ENCODE measurements at regions not wholly inside any gene's neighbourhood (a gene's known extent, or its start where the extent isn't known, plus 50 kb on each side); places are given as distances from the start of the nearest gene placed in this dataset.

DNA sequence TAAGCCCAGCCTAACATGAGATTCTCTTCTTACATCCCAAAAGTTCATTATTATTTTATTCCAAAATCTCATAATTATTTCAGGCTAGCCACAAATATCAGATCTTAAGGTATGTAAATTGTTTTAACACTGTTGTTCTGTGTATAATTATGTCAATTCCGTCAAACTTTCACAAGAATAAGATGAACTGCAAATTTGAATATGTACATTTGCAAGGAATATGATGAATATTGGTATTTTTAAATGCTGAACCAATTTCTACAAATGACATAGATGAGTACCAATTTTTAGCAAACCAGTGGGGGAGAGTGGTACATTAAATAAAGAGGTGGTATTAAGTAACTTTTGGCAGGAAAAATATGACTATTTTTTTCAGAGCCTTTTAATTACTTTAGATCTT lies 282.3 kb upstream of the MAD2L1 start:
- H3K4me3 ChIP-seq (ENCODE audit: low read depth in 1 of 2, low read length in 2 of 2): no peak overlapping the region
- no peaks in the 10 kb centered on the region for H3K36me3 ChIP-seq (ENCODE audit: control insufficient read depth in 1 of 2, insufficient read depth in 2 of 2, low read length in 2 of 2)
- H3K4me1 ChIP-seq (ENCODE audit: control insufficient read depth in 1 of 2, insufficient read depth in 2 of 2, low read length in 2 of 2): no peaks in the 10 kb centered on the region
- H3K27ac ChIP-seq (ENCODE audit: low read length): no peak overlapping the region
- no peaks in the 10 kb centered on the region for H3K27me3 ChIP-seq (ENCODE audit: low read depth, low read length)
- H3K9me3 ChIP-seq (ENCODE audit: control insufficient read depth in 1 of 2, low read length in 2 of 2): no peaks in the 10 kb centered on the region

DNA sequence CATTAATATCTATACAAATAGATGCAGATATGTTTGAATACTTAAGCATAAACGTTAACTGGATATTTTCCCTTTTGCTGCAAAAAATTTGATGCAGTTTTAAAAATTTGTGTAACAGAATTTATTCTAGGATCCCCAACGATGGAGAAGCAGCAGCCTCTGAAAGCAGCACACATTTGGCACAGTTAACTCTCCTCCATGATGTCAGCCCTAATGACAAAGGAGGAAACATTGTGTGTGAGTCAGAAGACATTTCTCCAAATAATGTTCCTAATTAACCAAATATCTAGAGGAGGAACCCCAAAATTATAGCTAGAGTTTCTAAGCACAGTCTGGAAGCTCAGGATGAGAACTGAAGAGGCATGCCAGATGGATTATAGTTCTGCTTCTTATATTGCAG lies 281.9 kb upstream of the MAD2L1 start:
- H3K27ac ChIP-seq (ENCODE audit: low read length): no peak overlapping the region
- H3K4me3 ChIP-seq (ENCODE audit: low read depth in 1 of 2, low read length in 2 of 2): no peak overlapping the region
- no peaks in the 10 kb centered on the region for H3K27me3 ChIP-seq (ENCODE audit: low read depth, low read length)
- no peaks in the 10 kb centered on the region for H3K36me3 ChIP-seq (ENCODE audit: control insufficient read depth in 1 of 2, insufficient read depth in 2 of 2, low read length in 2 of 2)
- H3K9me3 ChIP-seq (ENCODE audit: control insufficient read depth in 1 of 2, low read length in 2 of 2): no peaks in the 10 kb centered on the region
- H3K4me1 ChIP-seq (ENCODE audit: control insufficient read depth in 1 of 2, insufficient read depth in 2 of 2, low read length in 2 of 2): no peaks in the 10 kb centered on the region

DNA sequence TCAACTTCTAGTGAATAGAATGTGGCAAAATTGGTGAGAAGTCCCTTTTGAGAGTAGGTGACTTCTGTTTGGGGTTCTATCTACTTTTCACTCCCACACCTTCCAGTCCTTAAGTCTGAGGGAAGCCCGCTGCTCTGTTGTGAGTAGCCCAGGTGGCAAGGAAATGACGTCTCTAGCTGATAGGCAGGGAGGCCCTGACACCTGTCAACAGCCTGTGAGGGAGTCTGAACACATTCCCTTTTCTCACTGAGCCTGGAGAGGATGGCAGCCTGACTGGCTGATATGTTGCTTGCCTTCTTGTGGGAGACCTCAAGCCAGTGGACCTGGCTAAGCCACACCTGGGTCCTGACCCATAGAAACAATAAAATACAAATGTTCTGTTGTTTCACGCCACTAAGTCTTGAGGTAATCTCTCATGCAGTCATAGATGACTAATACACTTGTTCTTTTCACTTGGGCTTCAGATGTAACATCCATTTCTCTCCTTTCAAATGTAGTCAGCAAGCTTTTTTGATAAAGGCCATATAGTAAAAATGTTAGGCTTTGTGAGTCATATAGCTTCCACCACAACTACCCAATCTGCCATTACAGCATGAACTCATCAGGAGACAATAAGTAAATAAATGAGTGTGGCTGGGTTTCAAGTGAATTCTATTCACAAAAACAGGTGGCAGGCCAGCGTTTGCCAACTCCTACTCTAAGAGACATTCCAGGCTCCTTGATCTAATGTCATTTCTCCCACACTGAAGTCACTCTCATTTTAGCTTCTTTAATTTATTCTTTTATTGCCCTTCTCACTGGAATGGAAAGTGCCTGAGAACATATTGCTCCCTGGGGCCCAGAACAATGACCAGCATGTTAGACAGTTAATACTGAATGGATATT lies 265.1 kb upstream of the MAD2L1 start:
- no peaks in the 10 kb centered on the region for H3K9me3 ChIP-seq (ENCODE audit: control insufficient read depth in 1 of 2, low read length in 2 of 2)
- no peaks in the 10 kb centered on the region for H3K36me3 ChIP-seq (ENCODE audit: control insufficient read depth in 1 of 2, insufficient read depth in 2 of 2, low read length in 2 of 2)
- H3K27me3 ChIP-seq (ENCODE audit: low read depth, low read length): no peaks in the 10 kb centered on the region
- H3K27ac ChIP-seq (ENCODE audit: low read length): no peak overlapping the region
- no peak overlapping the region for H3K4me3 ChIP-seq (ENCODE audit: low read depth in 1 of 2, low read length in 2 of 2)
- H3K4me1 ChIP-seq (ENCODE audit: control insufficient read depth in 1 of 2, insufficient read depth in 2 of 2, low read length in 2 of 2): no peaks in the 10 kb centered on the region

DNA sequence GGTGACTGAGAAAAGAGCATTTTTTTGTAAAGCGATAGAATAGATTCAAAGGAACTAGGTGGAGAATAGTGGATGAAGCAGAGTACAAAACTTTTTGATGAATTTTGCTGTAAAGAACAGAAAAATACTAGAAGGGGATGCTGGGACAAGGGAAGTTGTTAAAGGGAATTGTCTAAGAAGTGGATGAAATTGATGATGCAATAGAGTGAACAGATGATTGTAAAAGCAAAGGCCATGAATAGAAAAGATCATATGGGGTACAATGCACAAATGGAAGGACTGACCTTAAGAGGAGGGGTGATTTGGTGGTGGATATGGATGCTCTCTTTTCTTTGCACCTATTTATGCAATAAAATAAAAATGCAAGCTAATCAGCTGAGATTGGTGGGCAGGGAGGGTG lies 262.7 kb upstream of the MAD2L1 start:
- no peak overlapping the region for H3K4me3 ChIP-seq (ENCODE audit: low read depth in 1 of 2, low read length in 2 of 2)
- H3K9me3 ChIP-seq (ENCODE audit: control insufficient read depth in 1 of 2, low read length in 2 of 2): no peaks in the 10 kb centered on the region
- no peaks in the 10 kb centered on the region for H3K27me3 ChIP-seq (ENCODE audit: low read depth, low read length)
- H3K27ac ChIP-seq (ENCODE audit: low read length): no peak overlapping the region
- no peaks in the 10 kb centered on the region for H3K4me1 ChIP-seq (ENCODE audit: control insufficient read depth in 1 of 2, insufficient read depth in 2 of 2, low read length in 2 of 2)
- no peaks in the 10 kb centered on the region for H3K36me3 ChIP-seq (ENCODE audit: control insufficient read depth in 1 of 2, insufficient read depth in 2 of 2, low read length in 2 of 2)

DNA sequence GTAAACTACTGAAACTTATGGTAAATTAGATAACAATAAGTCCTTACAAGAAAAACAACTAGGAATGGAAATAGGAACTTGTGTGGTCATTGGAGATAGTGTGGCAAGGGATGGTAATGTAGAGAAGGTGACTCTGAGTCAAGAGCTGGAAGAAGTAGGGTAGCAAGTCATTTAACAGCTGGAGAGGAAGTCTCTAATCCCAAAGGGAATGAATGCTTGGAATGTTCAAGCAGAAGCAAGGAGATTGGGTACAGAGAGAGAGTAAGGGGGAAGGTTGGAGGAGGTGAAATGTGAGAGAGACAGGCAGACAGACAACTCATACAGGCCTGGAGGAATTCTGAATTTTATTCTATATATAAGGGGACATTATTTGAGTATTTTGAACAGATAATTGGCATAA lies 260.6 kb upstream of the MAD2L1 start:
- Histone ChIP-seq H3K9me3 (ENCODE audit: control insufficient read depth in 1 of 2, low read length in 2 of 2) (no peaks in the 10 kb centered on the region), H3K4me1 (ENCODE audit: control insufficient read depth in 1 of 2, insufficient read depth in 2 of 2, low read length in 2 of 2) (no peaks in the 10 kb centered on the region), H3K27me3 (ENCODE audit: low read depth, low read length) (no peaks in the 10 kb centered on the region), H3K27ac (ENCODE audit: low read length) (no peak overlapping the region), H3K4me3 (ENCODE audit: low read depth in 1 of 2, low read length in 2 of 2) (no peak overlapping the region), H3K36me3 (ENCODE audit: control insufficient read depth in 1 of 2, insufficient read depth in 2 of 2, low read length in 2 of 2) (no peaks in the 10 kb centered on the region)

DNA sequence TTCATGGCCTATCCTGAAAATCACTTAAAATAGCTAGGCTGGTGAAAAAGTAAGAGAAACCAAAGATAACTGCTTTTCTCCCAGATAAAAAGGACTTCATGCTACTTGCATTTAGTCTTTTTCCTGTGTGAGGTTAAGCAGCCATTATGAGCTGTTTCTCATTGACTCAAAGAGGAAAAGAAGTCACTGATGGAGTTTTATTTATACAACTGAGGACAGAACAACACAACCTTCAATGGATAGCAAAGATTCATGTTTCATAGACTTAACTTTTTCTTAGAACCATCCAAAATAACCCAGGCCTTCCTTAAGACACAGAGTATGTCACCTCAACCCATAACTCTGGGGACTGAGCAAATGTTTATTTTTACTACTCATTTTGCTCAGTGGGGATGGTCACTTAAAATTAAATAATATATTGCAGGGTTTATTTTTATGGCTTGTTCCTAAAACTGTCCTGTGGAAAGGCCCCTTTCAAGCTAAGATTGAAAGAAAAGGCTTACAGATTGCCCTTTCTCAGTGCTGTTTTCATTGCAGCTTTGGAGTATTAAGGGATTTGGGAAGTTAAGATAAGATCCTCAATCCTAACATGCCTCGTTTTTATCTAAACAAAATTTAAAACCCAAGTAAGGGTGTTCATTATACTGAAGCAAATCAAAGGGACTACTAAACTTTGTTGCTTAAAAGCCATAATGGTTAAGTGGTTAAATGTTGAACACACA lies 252.6 kb upstream of the MAD2L1 start:
- H3K27ac ChIP-seq (ENCODE audit: low read length): no peak overlapping the region
- no peaks in the 10 kb centered on the region for H3K4me1 ChIP-seq (ENCODE audit: control insufficient read depth in 1 of 2, insufficient read depth in 2 of 2, low read length in 2 of 2)
- no peaks in the 10 kb centered on the region for H3K9me3 ChIP-seq (ENCODE audit: control insufficient read depth in 1 of 2, low read length in 2 of 2)
- no peaks in the 10 kb centered on the region for H3K36me3 ChIP-seq (ENCODE audit: control insufficient read depth in 1 of 2, insufficient read depth in 2 of 2, low read length in 2 of 2)
- no peak overlapping the region for H3K4me3 ChIP-seq (ENCODE audit: low read depth in 1 of 2, low read length in 2 of 2)
- no peaks in the 10 kb centered on the region for H3K27me3 ChIP-seq (ENCODE audit: low read depth, low read length)

DNA sequence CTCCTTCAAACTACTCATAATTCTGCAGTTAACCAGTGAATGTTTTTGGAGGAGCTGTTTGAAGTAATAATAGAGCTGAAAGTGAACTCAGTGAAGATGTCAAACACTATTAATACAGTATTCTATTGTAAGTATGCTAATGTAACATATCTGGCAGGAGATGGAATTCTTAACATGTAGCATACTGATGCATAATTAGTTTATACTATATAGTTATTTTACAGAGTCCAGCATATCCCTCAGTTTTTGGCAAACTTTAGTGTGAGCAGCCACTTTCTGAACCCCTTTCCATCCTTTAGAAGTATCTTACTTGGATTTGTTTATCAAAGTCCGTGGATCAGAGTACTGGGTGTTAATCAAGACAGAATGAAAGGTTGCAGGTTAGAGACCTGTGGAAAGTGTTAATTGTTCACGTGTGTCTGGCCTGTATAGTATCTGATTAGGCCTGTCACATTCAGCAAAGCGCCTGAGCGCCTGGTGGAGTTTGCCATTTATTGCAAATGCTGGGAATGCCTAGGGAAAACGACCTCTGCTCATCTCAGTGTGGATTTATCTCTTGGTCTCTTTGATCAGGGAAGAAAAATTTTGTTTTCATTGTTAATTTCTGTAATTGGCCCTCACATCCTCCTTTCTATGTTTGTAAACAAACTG lies 251.7 kb upstream of the MAD2L1 start:
- H3K4me3 ChIP-seq (ENCODE audit: low read depth in 1 of 2, low read length in 2 of 2): no peak overlapping the region
- H3K9me3 ChIP-seq (ENCODE audit: control insufficient read depth in 1 of 2, low read length in 2 of 2): no peaks in the 10 kb centered on the region
- no peaks in the 10 kb centered on the region for H3K4me1 ChIP-seq (ENCODE audit: control insufficient read depth in 1 of 2, insufficient read depth in 2 of 2, low read length in 2 of 2)
- no peaks in the 10 kb centered on the region for H3K27me3 ChIP-seq (ENCODE audit: low read depth, low read length)
- H3K27ac ChIP-seq (ENCODE audit: low read length): no peak overlapping the region
- H3K36me3 ChIP-seq (ENCODE audit: control insufficient read depth in 1 of 2, insufficient read depth in 2 of 2, low read length in 2 of 2): no peaks in the 10 kb centered on the region

DNA sequence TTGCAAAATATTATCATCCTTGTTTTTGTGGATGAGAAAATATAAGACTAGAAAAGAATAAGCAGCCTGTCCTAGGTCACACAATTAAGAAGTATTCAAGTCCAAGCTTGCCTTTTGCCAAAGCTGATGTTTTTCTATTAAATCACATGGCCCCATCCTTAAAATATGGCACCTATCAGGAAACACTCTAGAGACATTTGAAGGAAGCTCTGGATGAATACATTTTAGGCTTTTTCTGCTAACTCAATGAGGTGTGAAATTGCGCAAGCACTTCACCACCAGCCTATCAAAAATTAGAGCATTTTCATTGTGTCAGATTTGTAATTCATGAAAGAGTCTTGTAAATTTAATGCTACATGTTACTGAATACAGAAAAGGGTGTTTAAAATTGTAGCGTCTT lies 251.1 kb upstream of the MAD2L1 start:
- H3K27ac ChIP-seq (ENCODE audit: low read length): no peak overlapping the region
- H3K36me3 ChIP-seq (ENCODE audit: control insufficient read depth in 1 of 2, insufficient read depth in 2 of 2, low read length in 2 of 2): no peaks in the 10 kb centered on the region
- no peak overlapping the region for H3K4me3 ChIP-seq (ENCODE audit: low read depth in 1 of 2, low read length in 2 of 2)
- H3K27me3 ChIP-seq (ENCODE audit: low read depth, low read length): no peaks in the 10 kb centered on the region
- no peaks in the 10 kb centered on the region for H3K4me1 ChIP-seq (ENCODE audit: control insufficient read depth in 1 of 2, insufficient read depth in 2 of 2, low read length in 2 of 2)
- H3K9me3 ChIP-seq (ENCODE audit: control insufficient read depth in 1 of 2, low read length in 2 of 2): no peaks in the 10 kb centered on the region

DNA sequence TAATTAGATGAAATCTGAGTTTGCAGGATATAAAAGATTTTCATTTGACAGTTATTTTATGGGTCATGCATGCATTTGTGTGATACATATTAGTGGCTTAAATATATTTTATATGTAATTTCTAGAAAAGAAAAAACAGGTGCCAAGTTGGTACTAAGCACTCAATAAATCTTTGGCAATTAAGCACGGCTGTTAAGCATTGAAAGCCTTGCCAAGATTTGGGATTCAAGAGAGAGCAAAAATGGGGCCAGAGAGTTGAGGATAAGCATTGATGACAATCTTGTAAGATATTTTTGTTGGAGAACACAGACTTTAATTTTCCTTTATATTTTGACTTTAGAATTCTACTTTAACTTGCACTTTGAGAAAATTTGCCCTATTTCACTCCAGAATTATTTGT lies 249.8 kb upstream of the MAD2L1 start:
- Histone ChIP-seq H3K9me3 (ENCODE audit: control insufficient read depth in 1 of 2, low read length in 2 of 2) (no peaks in the 10 kb centered on the region), H3K4me1 (ENCODE audit: control insufficient read depth in 1 of 2, insufficient read depth in 2 of 2, low read length in 2 of 2) (no peaks in the 10 kb centered on the region), H3K36me3 (ENCODE audit: control insufficient read depth in 1 of 2, insufficient read depth in 2 of 2, low read length in 2 of 2) (no peaks in the 10 kb centered on the region), H3K4me3 (ENCODE audit: low read depth in 1 of 2, low read length in 2 of 2) (no peak overlapping the region), H3K27me3 (ENCODE audit: low read depth, low read length) (no peaks in the 10 kb centered on the region), H3K27ac (ENCODE audit: low read length) (no peak overlapping the region)

DNA sequence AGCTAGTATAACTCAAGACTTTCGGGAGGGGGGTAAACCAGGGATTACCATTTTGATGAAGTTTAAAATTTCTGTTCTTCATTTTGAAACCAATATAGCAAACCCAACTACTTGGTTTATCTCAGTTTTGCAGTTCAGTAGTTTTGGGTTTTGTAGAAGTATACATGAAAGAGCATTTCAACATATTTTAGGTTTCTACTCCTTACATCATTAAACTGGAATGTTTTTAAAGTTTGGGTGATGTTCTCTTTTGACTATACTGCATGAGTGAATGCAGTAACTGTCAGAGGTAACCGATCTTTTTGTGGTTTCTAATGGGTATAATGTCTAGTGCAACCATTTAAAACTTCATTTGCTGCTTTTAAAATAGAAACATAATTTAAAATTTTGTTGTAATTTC lies 248.3 kb upstream of the MAD2L1 start:
- H3K27ac ChIP-seq (ENCODE audit: low read length): no peak overlapping the region
- H3K4me3 ChIP-seq (ENCODE audit: low read depth in 1 of 2, low read length in 2 of 2): no peak overlapping the region
- H3K9me3 ChIP-seq (ENCODE audit: control insufficient read depth in 1 of 2, low read length in 2 of 2): no peaks in the 10 kb centered on the region
- no peaks in the 10 kb centered on the region for H3K27me3 ChIP-seq (ENCODE audit: low read depth, low read length)
- no peaks in the 10 kb centered on the region for H3K4me1 ChIP-seq (ENCODE audit: control insufficient read depth in 1 of 2, insufficient read depth in 2 of 2, low read length in 2 of 2)
- no peaks in the 10 kb centered on the region for H3K36me3 ChIP-seq (ENCODE audit: control insufficient read depth in 1 of 2, insufficient read depth in 2 of 2, low read length in 2 of 2)

DNA sequence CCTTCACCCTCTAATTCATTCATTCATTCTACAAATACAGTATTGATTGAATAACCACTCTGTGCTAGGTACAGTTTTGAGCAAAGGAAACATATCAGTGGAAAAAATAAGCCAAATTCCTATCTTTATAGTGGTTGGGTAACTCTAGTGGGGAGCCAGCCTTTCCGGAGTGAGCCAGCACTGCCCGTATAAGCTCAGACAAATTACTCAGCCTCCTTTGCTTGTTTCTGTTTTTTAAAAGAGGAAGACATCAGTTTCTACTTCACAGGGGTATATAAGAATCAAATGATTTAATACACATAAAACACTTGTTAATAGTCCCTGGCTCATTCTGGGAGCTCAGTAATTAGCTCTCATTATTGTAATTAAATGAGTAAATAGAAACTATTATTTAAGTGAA lies 238.2 kb upstream of the MAD2L1 start:
- Histone ChIP-seq H3K9me3 (ENCODE audit: control insufficient read depth in 1 of 2, low read length in 2 of 2) (no peaks in the 10 kb centered on the region), H3K27ac (ENCODE audit: low read length) (no peak overlapping the region), H3K27me3 (ENCODE audit: low read depth, low read length) (no peaks in the 10 kb centered on the region), H3K4me3 (ENCODE audit: low read depth in 1 of 2, low read length in 2 of 2) (no peak overlapping the region), H3K4me1 (ENCODE audit: control insufficient read depth in 1 of 2, insufficient read depth in 2 of 2, low read length in 2 of 2) (no peaks in the 10 kb centered on the region), H3K36me3 (ENCODE audit: control insufficient read depth in 1 of 2, insufficient read depth in 2 of 2, low read length in 2 of 2) (no peaks in the 10 kb centered on the region)

All from muscle layer of duodenum (tissue), 2 donors.